ENCODE measurements at regions not wholly inside any gene's neighbourhood (a gene's known extent, or its start where the extent isn't known, plus 50 kb on each side); places are given as distances from the start of the nearest gene placed in this dataset.

- FAIRE-seq = no peak
Observed at GRCh38 chr12:22919883-22920282, 294.9 kb downstream of the ETNK1 start.

GRCh38 chr12:22923768-22924167 lies 298.8 kb downstream of the ETNK1 start:
- DNase-seq (ENCODE audit: insufficient read length, low spot score) (no peak), FAIRE-seq (no peak)
- TF ChIP-seq CTCF (IDR thresholded peaks at IDR 0.05; ENCODE audit: insufficient read depth, missing control alignments) = no peak

More at GRCh38 chr12:22919883-22920282, 294.9 kb downstream of the ETNK1 start:
- no peak for DNase-seq (ENCODE audit: insufficient read length, low spot score)
- no peak for TF ChIP-seq CTCF (IDR thresholded peaks at IDR 0.05; ENCODE audit: insufficient read depth, missing control alignments)

- FAIRE-seq (no peak), DNase-seq (ENCODE audit: insufficient read length, low spot score) (no peak)
- no peak for TF ChIP-seq CTCF (IDR thresholded peaks at IDR 0.05; ENCODE audit: insufficient read depth, missing control alignments)
Observed at GRCh38 chr12:22924391-22924790, 299.4 kb downstream of the ETNK1 start.

- no peak for FAIRE-seq
- no peak for TF ChIP-seq CTCF (IDR thresholded peaks at IDR 0.05; ENCODE audit: insufficient read depth, missing control alignments)
- DNase-seq (ENCODE audit: insufficient read length, low spot score) = no peak
Observed at GRCh38 chr12:22925623-22926022, 300.7 kb downstream of the ETNK1 start.

- FAIRE-seq = no peak
- DNase-seq (ENCODE audit: insufficient read length, low spot score) = no peak
- TF ChIP-seq CTCF (IDR thresholded peaks at IDR 0.05; ENCODE audit: insufficient read depth, missing control alignments) = no peak
Observed at GRCh38 chr12:22932431-22932830, 307.5 kb downstream of the ETNK1 start.

- DNase-seq (ENCODE audit: insufficient read length, low spot score) (no peak), FAIRE-seq (no peak)
- no peak for TF ChIP-seq CTCF (IDR thresholded peaks at IDR 0.05; ENCODE audit: insufficient read depth, missing control alignments)
Observed at GRCh38 chr12:22935090-22935489, 310.1 kb downstream of the ETNK1 start.

- TF ChIP-seq CTCF (IDR thresholded peaks at IDR 0.05; ENCODE audit: insufficient read depth, missing control alignments) = no peak
- FAIRE-seq = no peak
- no peak for DNase-seq (ENCODE audit: insufficient read length, low spot score)
Observed at GRCh38 chr12:22935501-22935900, 310.5 kb downstream of the ETNK1 start.
